ENCODE measurements at regions not wholly inside any gene's neighbourhood (a gene's known extent, or its start where the extent isn't known, plus 50 kb on each side); places are given as distances from the start of the nearest gene placed in this dataset.

GRCh38 chr4:137067735-137068134 is 464.6 kb downstream of the PCDH18 start:
- TF ChIP-seq CTCF (conservative IDR thresholded peaks at IDR 0.05) (no peak), EZH2 (IDR thresholded peaks at IDR 0.05; ENCODE audit: low read depth) (no peak)

Data from PC-9 (cell line).